ENCODE measurements at regions not wholly inside any gene's neighbourhood (a gene's known extent, or its start where the extent isn't known, plus 50 kb on each side); places are given as distances from the start of the nearest gene placed in this dataset.
A peak's percentile ranks its signal among the peaks of the same experiment; 100 is the strongest.
"Not testable (repeated sequence)": the region's sequence is repeated elsewhere in the genome, so short reads cannot be mapped to it uniquely, and the experiment has no call there.

- DNase-seq = no peak
Observed at GRCh38 chr6:140153703-140154102, 779.3 kb upstream of the CITED2 start.

GRCh38 chr6:140147825-140148814, 773.7 kb upstream of the CITED2 start:
- DNase-seq = not testable (repeated sequence)

- DNase-seq = no peak
Observed at GRCh38 chr6:140140891-140141290, 766.4 kb upstream of the CITED2 start.

- no peak for DNase-seq
Observed at GRCh38 chr6:140138311-140139010, 764.0 kb upstream of the CITED2 start.

- no peak for DNase-seq
Observed at GRCh38 chr6:140134224-140134623, 759.8 kb upstream of the CITED2 start.

- DNase-seq = no peak
Observed at GRCh38 chr6:140130074-140130473, 755.6 kb upstream of the CITED2 start.

- DNase-seq = no peak
Observed at GRCh38 chr6:140124498-140124897, 750.0 kb upstream of the CITED2 start.

- no peak for DNase-seq
Observed at GRCh38 chr6:140108167-140108566, 733.7 kb upstream of the CITED2 start.

- DNase-seq = no peak
Observed at GRCh38 chr6:140107216-140107615, 732.8 kb upstream of the CITED2 start.

- no peak for DNase-seq
Observed at GRCh38 chr6:140105857-140106256, 731.4 kb upstream of the CITED2 start.

- DNase-seq = no peak
Observed at GRCh38 chr6:140105241-140105640, 730.8 kb upstream of the CITED2 start.

GRCh38 chr6:140101818-140102217, 727.4 kb upstream of the CITED2 start:
- no peak for DNase-seq

GRCh38 chr6:140101367-140101766, 726.9 kb upstream of the CITED2 start:
- DNase-seq = no peak

GRCh38 chr6:140095532-140095931, 721.1 kb upstream of the CITED2 start:
- no peak for DNase-seq

- DNase-seq = no peak
Observed at GRCh38 chr6:140091895-140092294, 717.4 kb upstream of the CITED2 start.

GRCh38 chr6:140090871-140091270, 716.4 kb upstream of the CITED2 start:
- no peak for DNase-seq

GRCh38 chr6:140083375-140083774, 708.9 kb upstream of the CITED2 start:
- DNase-seq = no peak

- no peak for DNase-seq
Observed at GRCh38 chr6:140082867-140083297, 708.4 kb upstream of the CITED2 start.

- DNase-seq = peak; percentile 23
Observed at GRCh38 chr6:140079328-140079727, 704.9 kb upstream of the CITED2 start.

- no peak for DNase-seq
Observed at GRCh38 chr6:140078561-140079125, 704.2 kb upstream of the CITED2 start.

- DNase-seq = no peak
Observed at GRCh38 chr6:140077827-140078560, 703.5 kb upstream of the CITED2 start.

GRCh38 chr6:140076105-140076504, 701.7 kb upstream of the CITED2 start:
- no peak for DNase-seq

GRCh38 chr6:140073456-140073855, 699.0 kb upstream of the CITED2 start:
- DNase-seq = no peak

Data from femur (tissue), 1 donor.